PC-9 (cell line): ENCODE measurements at regions not wholly inside any gene's neighbourhood (a gene's known extent, or its start where the extent isn't known, plus 50 kb on each side); places are given as distances from the start of the nearest gene placed in this dataset.

Source experiments
- BruUV-seq: library from RNA; stranded (reverse); fragments of 400-500 nt; replicated peaks from 2 replicates; lab custom pipeline; 2021; lab: Mats Ljungman, UMichigan
- CTCF ChIA-PET: fragments of 300-600 bp; sonication (Branson Sonifier 250); formaldehyde crosslinking; loops from one replicate; lab custom pipeline; 2022; ENCODE audit warnings: antibody characterized with exemption; lab: Charles Lee
- POLR2A ChIA-PET: fragments of 300-600 bp; sonication (Branson Sonifier 250); formaldehyde crosslinking; loops from one replicate; lab custom pipeline; 2022; ENCODE audit warnings: antibody characterized with exemption; ENCODE audit not compliant: unreplicated experiment; lab: Charles Lee
- DNase-seq, 2 experiments: peaks; one replicate each; pipeline versions ENCODE4 v3.0.0 to v3.0.0-alpha.2; 2015 to 2022; ENCODE audit warnings: mixed read lengths in 1 of 2
- H2AFZ ChIP-seq: fragments of 200-600 bp; sonication (generic); 2 replicates; pipeline ENCODE4 v1.8.1; 2017; ENCODE audit warnings: antibody characterized with exemption
- H3F3A ChIP-seq: fragments of 200-600 bp; sonication (generic); 2 replicates; pipeline ENCODE4 v1.8.1; 2017; ENCODE audit warnings: antibody characterized with exemption, mild to moderate bottlenecking, low read depth; ENCODE audit not compliant: insufficient read depth
- H3K27ac ChIP-seq: fragments of 200-600 bp; sonication (generic); 2 replicates; pipeline ENCODE4 v1.6.1; 2016; ENCODE audit warnings: mixed run types
- H3K27me3 ChIP-seq: fragments of 200-600 bp; sonication (generic); 2 replicates; pipeline ENCODE4 v1.6.1; 2016; ENCODE audit warnings: low read depth, mixed run types; ENCODE audit not compliant: insufficient read depth
- H3K36me3 ChIP-seq: fragments of 200-600 bp; sonication (generic); 2 replicates; pipeline ENCODE4 v1.6.1; 2016; ENCODE audit warnings: low read depth, mixed run types
- H3K4me1 ChIP-seq: fragments of 200-600 bp; sonication (generic); replicated peaks from 2 replicates; pipeline ENCODE4 v1.6.1; 2016; ENCODE audit warnings: mixed run types; ENCODE audit not compliant: insufficient read depth
- H3K4me2 ChIP-seq: fragments of 200-600 bp; sonication (generic); 2 replicates; pipeline ENCODE4 v1.6.1; 2017; ENCODE audit warnings: mixed run types
- H3K4me3 ChIP-seq: fragments of 200-600 bp; sonication (generic); 2 replicates; pipeline ENCODE4 v1.6.1; 2016; ENCODE audit warnings: mixed run types
- H3K79me2 ChIP-seq: fragments of 200-600 bp; sonication (generic); 2 replicates; pipeline ENCODE4 v1.6.1; 2017; ENCODE audit warnings: low read depth, mixed run types
- H3K9me2 ChIP-seq: fragments of 200-600 bp; sonication (generic); 2 replicates; pipeline ENCODE4 v1.8.1; 2017; ENCODE audit warnings: mild to moderate bottlenecking; ENCODE audit not compliant: insufficient read depth
- H3K9me3 ChIP-seq: fragments of 200-600 bp; sonication (generic); 2 replicates; pipeline ENCODE4 v1.8.1; 2016; ENCODE audit warnings: low read depth; ENCODE audit not compliant: insufficient read depth
- H4K20me1 ChIP-seq: fragments of 200-600 bp; sonication (generic); 2 replicates; pipeline ENCODE4 v1.8.1; 2017; ENCODE audit not compliant: insufficient read depth
- CTCF ChIP-seq: fragments of 200-600 bp; sonication (generic); conservative IDR thresholded peaks from 2 replicates; pipeline ENCODE4 v1.6.1; 2017; ENCODE audit warnings: mixed run types, antibody characterized with exemption, mild to moderate bottlenecking, moderate library complexity
- EZH2 ChIP-seq: fragments of 200-600 bp; sonication (generic); IDR thresholded peaks from 2 replicates; pipeline ENCODE4 v1.8.0; 2017; ENCODE audit warnings: antibody characterized with exemption, low read depth
- intact Hi-C: fragments of 100-400 bp; cut with micrococcal nuclease; formaldehyde crosslinking; loops from one replicate; pipeline ENCODE4 v1.10.0; 2022; ENCODE audit not compliant: unreplicated experiment

- no peaks in the 10 kb centered on the region for H3K79me2 ChIP-seq
- no peaks in the 10 kb centered on the region for H3K36me3 ChIP-seq
- H3F3A ChIP-seq: no peaks in the 10 kb centered on the region
- intact Hi-C loops: loop anchor here (5.0 to 10.0 kb wide), 2 partner anchors 423 to 474 kb away; no protein-coding TSS in a partner anchor
- no peak overlapping the region for H2AFZ ChIP-seq
- TF ChIP-seq CTCF (no peak), EZH2 (no peak)
- no peaks in the 10 kb centered on the region for H3K9me2 ChIP-seq
- ChIA-PET POLR2A (no interaction called here), CTCF (interaction anchor here (0.6 to 0.8 kb wide), 3 partner anchors 70 to 175 kb away, joined by 3 to 10 read pairs (median 3); no protein-coding TSS in a partner anchor)
- no peaks in the 10 kb centered on the region for H3K27me3 ChIP-seq
- H3K4me3 ChIP-seq: no peak overlapping the region
- no peak for DNase-seq
- H3K9me3 ChIP-seq: no peaks in the 10 kb centered on the region
- H3K27ac ChIP-seq: no peak overlapping the region
- H4K20me1 ChIP-seq: no peaks in the 10 kb centered on the region
- H3K4me1 ChIP-seq: no peaks in the 10 kb centered on the region
- no peak overlapping the region for H3K4me2 ChIP-seq
- BruUV-seq: no TSS peak
These were observed 289.7 kb upstream of the DNAJC19 start for GRCh38 chr3:181279239-181279565.

- H3K36me3 ChIP-seq: no peaks in the 10 kb centered on the region
- no peaks in the 10 kb centered on the region for H3K9me3 ChIP-seq
- no peak for DNase-seq
- no peaks in the 10 kb centered on the region for H3K4me1 ChIP-seq
- intact Hi-C loops: loop anchor here (5.0 to 10.0 kb wide), 2 partner anchors 424 to 474 kb away; no protein-coding TSS in a partner anchor
- H3K27me3 ChIP-seq: no peaks in the 10 kb centered on the region
- no TSS peak for BruUV-seq
- H3K4me3 ChIP-seq: no peak overlapping the region
- POLR2A ChIA-PET: no interaction called here
- no peak overlapping the region for H2AFZ ChIP-seq
- H3K4me2 ChIP-seq: peak overlapping the region; percentile 11; the same call in 1 of the 2 replicates
- H3K27ac ChIP-seq: no peak overlapping the region
- H3K9me2 ChIP-seq: no peaks in the 10 kb centered on the region
- CTCF ChIA-PET: interaction anchor here (0.6 to 0.8 kb wide), 3 partner anchors 69 to 174 kb away, joined by 3 to 10 read pairs (median 3); no protein-coding TSS in a partner anchor
- TF ChIP-seq EZH2 (no peak), CTCF (peak; percentile 52)
- H4K20me1 ChIP-seq: no peaks in the 10 kb centered on the region
- H3F3A ChIP-seq: no peaks in the 10 kb centered on the region
- H3K79me2 ChIP-seq: no peaks in the 10 kb centered on the region
These were observed 289.1 kb upstream of the DNAJC19 start for GRCh38 chr3:181278468-181279238.

GRCh38 chr3:181276358-181276896, 286.9 kb upstream of the DNAJC19 start:
- Histone ChIP-seq H3K4me2 (no peak overlapping the region), H3K9me2 (no peaks in the 10 kb centered on the region), H3K9me3 (no peaks in the 10 kb centered on the region), H3K27ac (no peak overlapping the region), H3K4me3 (no peak overlapping the region), H2AFZ (no peak overlapping the region), H3F3A (no peaks in the 10 kb centered on the region), H3K4me1 (no peaks in the 10 kb centered on the region), H3K79me2 (no peaks in the 10 kb centered on the region), H4K20me1 (no peaks in the 10 kb centered on the region), H3K27me3 (no peaks in the 10 kb centered on the region), H3K36me3 (no peaks in the 10 kb centered on the region)
- ChIA-PET POLR2A (no interaction called here), CTCF (no interaction called here)
- no TSS peak for BruUV-seq
- intact Hi-C loops: loop anchor here (5.0 to 10.0 kb wide), 2 partner anchors 426 to 472 kb away; no protein-coding TSS in a partner anchor
- no peak for TF ChIP-seq EZH2
- no peak for DNase-seq
